ENCODE measurements at regions not wholly inside any gene's neighbourhood (a gene's known extent, or its start where the extent isn't known, plus 50 kb on each side); places are given as distances from the start of the nearest gene placed in this dataset.
"Not testable (repeated sequence)": the region's sequence is repeated elsewhere in the genome, so short reads cannot be mapped to it uniquely, and the experiment has no call there.

DNA sequence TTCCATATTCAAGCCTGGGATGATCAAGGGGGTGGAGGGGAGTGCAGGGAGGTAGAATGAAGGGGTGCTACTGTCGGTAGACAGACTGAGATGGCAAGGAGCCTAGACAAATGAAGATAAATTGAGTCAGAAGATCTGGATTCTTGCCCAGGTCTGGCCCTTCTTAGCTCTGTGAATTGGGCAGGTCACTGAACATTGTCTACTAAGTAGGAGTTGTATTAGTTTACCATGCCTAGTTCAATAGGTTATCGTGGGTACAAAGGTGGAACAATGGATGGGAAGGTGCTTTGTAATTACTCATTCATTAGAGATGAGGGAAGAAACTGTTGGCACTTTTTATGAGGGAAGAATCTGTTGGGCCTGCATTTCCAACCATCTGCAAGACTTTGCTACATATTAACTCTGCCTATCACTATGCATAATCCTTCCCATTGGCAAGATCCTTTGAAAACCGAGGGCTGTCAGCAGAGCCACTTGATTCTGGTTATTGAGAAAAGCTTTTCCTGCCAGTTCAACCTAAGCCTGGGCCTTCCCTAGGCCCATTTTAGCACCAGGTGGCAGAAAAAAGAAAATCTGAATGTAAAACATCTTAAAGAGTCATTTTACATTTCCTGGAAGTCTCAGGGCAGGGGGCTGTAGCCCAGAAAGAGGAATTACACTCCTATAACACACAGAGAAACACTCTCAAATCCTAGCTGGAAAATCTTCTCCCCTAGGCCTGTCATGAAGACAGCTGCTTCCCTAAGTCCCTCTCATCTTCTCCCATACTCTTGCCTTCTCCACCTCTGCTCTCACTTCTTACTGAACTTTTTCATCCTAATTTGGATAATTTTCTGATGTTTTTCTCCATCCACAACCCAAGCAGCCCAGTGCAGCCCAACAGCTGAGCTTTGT lies 103.5 kb downstream of the CD24 start:
- Histone ChIP-seq H3K4me3 (ENCODE audit: low read depth in 1 of 5, low read length in 5 of 5) (no peak overlapping the region), H3K36me3 (ENCODE audit: control insufficient read depth in 5 of 5, insufficient read depth in 5 of 5, low read length in 5 of 5) (no peaks in the 10 kb centered on the region), H3K27ac (ENCODE audit: low read depth, low read length) (no peak overlapping the region)

DNA sequence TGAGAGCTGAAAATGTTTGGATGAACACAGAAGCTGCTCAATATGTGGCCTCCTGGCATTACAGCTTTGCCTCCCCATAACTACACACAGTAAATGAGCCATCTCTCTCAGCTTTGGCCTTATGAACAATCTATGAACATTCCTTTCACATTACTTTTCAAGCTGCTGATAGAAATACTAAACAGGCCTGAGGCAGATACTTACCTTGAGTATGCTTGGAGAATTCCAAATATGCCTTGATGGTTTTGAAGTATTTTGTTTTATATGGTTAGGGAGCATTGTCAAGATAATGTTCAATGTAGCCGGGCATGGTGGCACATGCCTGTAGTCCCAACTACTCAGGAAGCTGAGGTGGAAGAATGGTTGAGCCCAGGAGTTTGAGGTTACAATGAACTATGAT lies 104.5 kb downstream of the CD24 start:
- no peaks in the 10 kb centered on the region for H3K4me1 ChIP-seq (ENCODE audit: control insufficient read depth in 5 of 5, insufficient read depth in 5 of 5, low read length in 5 of 5)
- H3K27me3 ChIP-seq (ENCODE audit: control insufficient read depth in 5 of 5, insufficient read depth in 4 of 5, low read length in 5 of 5) = no peaks in the 10 kb centered on the region
- H3K9ac ChIP-seq (ENCODE audit: low read length in 5 of 5) = no peak overlapping the region
- H3K9me3 ChIP-seq (ENCODE audit: control insufficient read depth in 5 of 5, low read length in 5 of 5) = peaks cover 0 to 7% (median 0%) of the 10 kb centered on the region in 5 donors
- no peak overlapping the region for H3K27ac ChIP-seq (ENCODE audit: low read depth, low read length)
- no peak overlapping the region for H3K4me3 ChIP-seq (ENCODE audit: low read depth in 1 of 5, low read length in 5 of 5)
- H3K36me3 ChIP-seq (ENCODE audit: control insufficient read depth in 5 of 5, insufficient read depth in 5 of 5, low read length in 5 of 5) = no peaks in the 10 kb centered on the region

More for the DNA sequence above, 103.5 kb downstream of the CD24 start:
- peaks cover 0 to 14% (median 0%) of the 10 kb centered on the region in 5 donors for H3K9me3 ChIP-seq (ENCODE audit: control insufficient read depth in 5 of 5, low read length in 5 of 5)
- H3K27me3 ChIP-seq (ENCODE audit: control insufficient read depth in 5 of 5, insufficient read depth in 4 of 5, low read length in 5 of 5) = no peaks in the 10 kb centered on the region
- H3K9ac ChIP-seq (ENCODE audit: low read length in 5 of 5) = no peak overlapping the region
- H3K4me1 ChIP-seq (ENCODE audit: control insufficient read depth in 5 of 5, insufficient read depth in 5 of 5, low read length in 5 of 5) = no peaks in the 10 kb centered on the region

DNA sequence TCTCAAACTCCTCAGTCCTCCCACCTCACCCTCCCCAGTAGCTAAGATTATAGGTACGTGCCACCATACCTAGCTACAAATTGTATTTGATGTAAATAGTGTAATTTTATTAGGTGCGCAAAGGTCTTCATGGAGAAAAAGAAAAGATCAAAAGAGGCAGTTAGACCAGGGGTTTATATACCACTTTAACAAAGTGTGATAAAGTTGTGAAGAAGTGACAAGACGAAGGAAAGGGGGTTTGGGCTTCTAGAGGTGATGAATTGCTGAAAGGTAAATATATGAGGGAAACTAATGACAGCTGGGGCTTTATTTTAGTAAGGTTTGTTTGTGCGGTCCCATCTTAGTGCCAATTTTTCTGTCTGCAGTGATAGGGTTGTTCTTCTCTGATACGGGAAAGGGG lies 105.3 kb downstream of the CD24 start:
- Histone ChIP-seq H3K9me3 (ENCODE audit: control insufficient read depth in 5 of 5, low read length in 5 of 5) (peaks cover 0 to 7% (median 0%) of the 10 kb centered on the region in 5 donors), H3K27ac (ENCODE audit: low read depth, low read length) (no peak overlapping the region), H3K9ac (ENCODE audit: low read length in 5 of 5) (no peak overlapping the region)

DNA sequence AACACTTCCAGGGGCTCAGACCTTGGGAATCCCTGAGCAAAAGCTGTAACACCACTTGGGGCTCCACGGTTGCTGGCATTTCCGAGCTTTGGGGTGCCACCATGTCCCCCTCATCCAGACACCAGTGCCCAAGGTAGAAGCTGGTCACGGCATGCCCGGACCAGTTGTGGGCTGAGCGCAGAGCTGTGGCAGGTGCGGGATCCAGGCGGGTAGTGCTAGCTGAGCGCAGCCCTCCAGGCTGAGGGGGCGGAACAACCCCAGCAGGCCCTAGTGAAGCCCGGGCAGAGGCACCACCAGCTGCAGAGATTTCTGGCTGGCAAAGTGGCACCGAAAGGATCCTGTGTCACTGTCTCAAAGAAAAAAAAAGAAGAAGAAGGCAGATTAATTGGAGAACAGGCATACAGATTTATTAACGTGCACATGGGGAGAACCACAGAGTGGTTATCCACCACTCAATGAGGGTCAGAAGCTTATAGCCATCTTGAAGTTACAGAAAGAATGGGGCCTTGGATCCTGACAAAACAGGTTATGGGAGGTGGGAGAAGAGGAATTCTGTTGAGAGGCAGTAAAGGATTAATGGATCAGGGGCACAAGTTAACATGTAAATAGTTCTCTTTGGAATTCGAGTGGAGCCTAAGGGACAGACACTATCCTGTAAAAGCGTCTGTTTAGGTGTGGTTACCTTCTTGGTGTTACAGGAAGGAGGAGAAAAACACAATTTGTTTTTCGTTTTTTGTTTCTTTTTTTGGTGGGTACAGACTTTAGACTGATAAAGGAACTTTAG lies 107.5 kb downstream of the CD24 start:
- Histone ChIP-seq H3K9me3 (ENCODE audit: control insufficient read depth in 5 of 5, low read length in 5 of 5) (peaks cover 0 to 7% (median 0%) of the 10 kb centered on the region in 5 donors), H3K27me3 (ENCODE audit: control insufficient read depth in 5 of 5, insufficient read depth in 4 of 5, low read length in 5 of 5) (no peaks in the 10 kb centered on the region), H3K4me3 (ENCODE audit: low read depth in 1 of 5, low read length in 5 of 5) (no peak overlapping the region), H3K9ac (ENCODE audit: low read length in 5 of 5) (no peak overlapping the region), H3K36me3 (ENCODE audit: control insufficient read depth in 5 of 5, insufficient read depth in 5 of 5, low read length in 5 of 5) (no peaks in the 10 kb centered on the region), H3K4me1 (ENCODE audit: control insufficient read depth in 5 of 5, insufficient read depth in 5 of 5, low read length in 5 of 5) (no peaks in the 10 kb centered on the region), H3K27ac (ENCODE audit: low read depth, low read length) (no peak overlapping the region)

More for the DNA sequence above, 105.3 kb downstream of the CD24 start:
- no peaks in the 10 kb centered on the region for H3K4me1 ChIP-seq (ENCODE audit: control insufficient read depth in 5 of 5, insufficient read depth in 5 of 5, low read length in 5 of 5)
- H3K4me3 ChIP-seq (ENCODE audit: low read depth in 1 of 5, low read length in 5 of 5) = no peak overlapping the region
- H3K36me3 ChIP-seq (ENCODE audit: control insufficient read depth in 5 of 5, insufficient read depth in 5 of 5, low read length in 5 of 5) = no peaks in the 10 kb centered on the region
- no peaks in the 10 kb centered on the region for H3K27me3 ChIP-seq (ENCODE audit: control insufficient read depth in 5 of 5, insufficient read depth in 4 of 5, low read length in 5 of 5)

DNA sequence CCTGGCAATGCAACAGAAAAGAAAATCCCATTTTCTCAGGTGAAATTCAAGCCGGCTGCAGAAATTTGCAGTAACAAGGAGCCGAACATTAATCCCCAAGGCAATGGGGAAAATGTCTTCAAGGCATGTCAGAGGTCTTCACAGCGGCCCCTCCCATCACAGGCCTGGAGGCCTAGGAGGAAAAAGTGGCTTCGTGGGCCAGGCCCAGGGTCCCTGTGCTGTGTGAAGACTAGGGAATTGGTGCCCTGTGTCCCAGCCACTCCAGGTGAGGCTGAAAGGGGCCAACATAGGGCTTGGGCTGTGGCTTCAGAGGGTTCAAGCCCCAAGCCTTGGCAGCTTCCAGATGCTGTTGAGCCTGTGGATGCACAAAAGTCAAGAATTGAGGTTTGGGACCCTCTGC lies 111.7 kb downstream of the CD24 start:
- Histone ChIP-seq H3K27ac (ENCODE audit: low read depth, low read length) (no peak overlapping the region), H3K36me3 (ENCODE audit: control insufficient read depth in 5 of 5, insufficient read depth in 5 of 5, low read length in 5 of 5) (no peaks in the 10 kb centered on the region), H3K9me3 (ENCODE audit: control insufficient read depth in 5 of 5, low read length in 5 of 5) (peaks cover 0 to 3% (median 0%) of the 10 kb centered on the region in 5 donors), H3K9ac (ENCODE audit: low read length in 5 of 5) (no peak overlapping the region), H3K4me3 (ENCODE audit: low read depth in 1 of 5, low read length in 5 of 5) (no peak overlapping the region), H3K27me3 (ENCODE audit: control insufficient read depth in 5 of 5, insufficient read depth in 4 of 5, low read length in 5 of 5) (no peaks in the 10 kb centered on the region), H3K4me1 (ENCODE audit: control insufficient read depth in 5 of 5, insufficient read depth in 5 of 5, low read length in 5 of 5) (no peaks in the 10 kb centered on the region)

DNA sequence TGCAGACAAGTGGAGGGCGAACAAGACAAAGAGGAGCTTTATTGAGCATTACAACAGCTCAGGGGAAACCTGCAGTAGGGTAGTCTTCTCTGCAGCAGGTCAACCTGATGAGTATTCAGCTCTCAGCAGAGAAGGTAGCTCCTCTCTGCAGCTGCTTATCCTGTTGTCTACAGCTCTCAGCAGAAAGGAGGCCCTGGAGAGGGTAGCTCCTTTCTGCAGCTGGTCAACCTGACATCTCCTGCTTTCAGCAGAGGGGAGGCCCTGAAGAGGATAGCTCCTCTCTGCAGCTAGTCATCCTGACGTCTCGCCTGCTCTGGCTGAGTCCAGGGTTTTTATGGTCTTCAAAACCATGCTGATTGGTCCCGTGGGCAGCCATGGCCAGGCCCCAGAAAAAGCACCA lies 113.6 kb downstream of the CD24 start:
- H3K27me3 ChIP-seq (ENCODE audit: control insufficient read depth in 5 of 5, insufficient read depth in 4 of 5, low read length in 5 of 5) = no peaks in the 10 kb centered on the region
- no peaks in the 10 kb centered on the region for H3K9me3 ChIP-seq (ENCODE audit: control insufficient read depth in 5 of 5, low read length in 5 of 5)
- no peak overlapping the region for H3K4me3 ChIP-seq (ENCODE audit: low read depth in 1 of 5, low read length in 5 of 5)
- no peaks in the 10 kb centered on the region for H3K4me1 ChIP-seq (ENCODE audit: control insufficient read depth in 5 of 5, insufficient read depth in 5 of 5, low read length in 5 of 5)
- no peak overlapping the region for H3K9ac ChIP-seq (ENCODE audit: low read length in 5 of 5)
- H3K36me3 ChIP-seq (ENCODE audit: control insufficient read depth in 5 of 5, insufficient read depth in 5 of 5, low read length in 5 of 5) = no peaks in the 10 kb centered on the region
- no peak overlapping the region for H3K27ac ChIP-seq (ENCODE audit: low read depth, low read length)

DNA sequence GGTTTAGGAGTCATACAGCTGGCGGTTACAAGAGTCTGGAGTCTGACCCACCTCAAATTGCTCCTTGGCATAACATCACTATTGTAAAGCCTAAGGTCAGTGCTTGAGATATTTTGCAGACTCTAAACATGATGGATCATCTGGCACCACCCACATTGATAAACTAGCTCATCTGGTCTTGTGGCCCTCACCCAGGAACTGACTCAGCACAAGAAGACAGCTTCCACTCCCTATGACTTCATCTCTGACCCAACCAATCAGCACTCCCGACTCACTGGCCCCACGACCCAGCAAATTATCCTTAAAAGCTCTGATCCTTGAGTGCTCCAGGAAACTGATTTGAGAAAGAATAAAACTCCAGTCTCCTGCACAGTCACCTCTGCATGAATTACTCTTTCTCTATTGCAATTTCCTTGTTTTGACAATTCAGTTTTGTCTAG lies 115.9 kb downstream of the CD24 start:
- Histone ChIP-seq H3K27me3 (ENCODE audit: control insufficient read depth in 5 of 5, insufficient read depth in 4 of 5, low read length in 5 of 5) (no peaks in the 10 kb centered on the region), H3K4me3 (ENCODE audit: low read depth in 1 of 5, low read length in 5 of 5) (no peak overlapping the region), H3K9ac (ENCODE audit: low read length in 5 of 5) (no peak overlapping the region), H3K36me3 (ENCODE audit: control insufficient read depth in 5 of 5, insufficient read depth in 5 of 5, low read length in 5 of 5) (no peaks in the 10 kb centered on the region), H3K9me3 (ENCODE audit: control insufficient read depth in 5 of 5, low read length in 5 of 5) (no peaks in the 10 kb centered on the region), H3K27ac (ENCODE audit: low read depth, low read length) (no peak overlapping the region), H3K4me1 (ENCODE audit: control insufficient read depth in 5 of 5, insufficient read depth in 5 of 5, low read length in 5 of 5) (peaks cover 0 to 6% (median 0%) of the 10 kb centered on the region in 5 donors)

DNA sequence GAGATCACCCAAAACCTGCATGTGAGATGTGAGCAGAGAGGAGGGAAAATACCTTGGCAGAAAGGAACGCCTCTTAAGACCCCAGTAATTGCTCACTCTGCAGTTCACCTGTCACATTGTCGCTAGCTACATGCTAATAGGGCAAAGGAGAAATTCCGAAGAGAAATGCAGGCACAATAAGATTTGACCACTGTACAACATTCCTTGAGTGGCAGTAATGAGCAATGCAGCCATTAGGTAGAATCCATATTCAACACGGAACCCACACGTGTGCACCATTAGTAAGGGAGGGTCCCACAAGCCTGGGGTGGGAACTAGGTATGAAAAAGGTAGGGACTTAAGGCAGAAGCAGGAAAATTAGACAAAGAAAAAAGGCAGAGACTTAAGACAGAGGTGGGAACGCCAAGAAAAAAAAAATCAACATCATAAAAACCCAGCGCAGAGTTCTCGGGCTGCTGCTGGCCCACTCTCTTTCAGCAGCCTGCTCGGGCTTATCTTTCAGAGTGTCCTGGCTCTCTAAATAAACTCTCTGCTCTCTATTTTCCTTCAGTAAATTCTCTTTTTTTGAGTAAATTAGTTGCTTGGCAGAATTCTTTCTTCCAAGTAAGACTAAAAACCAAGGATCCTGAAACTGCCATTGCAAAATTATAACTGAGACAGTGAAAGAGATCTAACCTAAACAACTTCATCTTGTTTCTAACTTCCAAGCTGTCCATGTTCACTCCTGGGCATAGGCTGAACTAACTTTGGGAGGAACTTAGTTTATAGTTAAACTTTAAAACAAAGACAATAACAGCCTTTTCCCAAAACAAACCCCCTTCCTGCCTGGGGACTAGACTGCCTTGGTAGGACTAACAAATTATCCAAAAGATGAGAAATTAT lies 116.5 kb downstream of the CD24 start:
- Histone ChIP-seq H3K27me3 (ENCODE audit: control insufficient read depth in 5 of 5, insufficient read depth in 4 of 5, low read length in 5 of 5) (no peaks in the 10 kb centered on the region), H3K4me1 (ENCODE audit: control insufficient read depth in 5 of 5, insufficient read depth in 5 of 5, low read length in 5 of 5) (peaks cover 0 to 6% (median 0%) of the 10 kb centered on the region in 5 donors), H3K4me3 (ENCODE audit: low read depth in 1 of 5, low read length in 5 of 5) (no peak overlapping the region), H3K9me3 (ENCODE audit: control insufficient read depth in 5 of 5, low read length in 5 of 5) (no peaks in the 10 kb centered on the region), H3K9ac (ENCODE audit: low read length in 5 of 5) (no peak overlapping the region), H3K36me3 (ENCODE audit: control insufficient read depth in 5 of 5, insufficient read depth in 5 of 5, low read length in 5 of 5) (no peaks in the 10 kb centered on the region), H3K27ac (ENCODE audit: low read depth, low read length) (peak overlapping the region; percentile 30)

DNA sequence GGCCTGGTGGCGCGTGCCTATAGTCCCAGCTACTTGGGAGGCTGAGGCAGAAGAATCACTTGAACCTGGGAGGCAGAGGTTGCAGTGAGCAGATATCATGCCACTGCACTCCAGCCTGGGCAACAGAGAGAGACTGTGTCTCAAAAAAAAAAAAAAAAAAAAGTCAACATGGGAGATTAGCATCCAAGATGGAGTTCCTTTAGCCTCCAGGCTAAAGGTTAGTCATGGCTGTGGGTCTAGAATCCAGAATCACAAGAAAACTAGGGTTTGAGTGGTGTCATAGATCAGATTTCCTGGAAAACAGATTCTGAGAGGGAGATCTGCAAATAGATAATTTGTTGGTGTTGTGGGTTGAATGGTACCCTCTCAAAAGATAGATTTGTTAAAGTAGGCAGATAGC lies 117.2 kb downstream of the CD24 start:
- H3K9ac ChIP-seq (ENCODE audit: low read length in 5 of 5); H3K27me3 ChIP-seq (ENCODE audit: control insufficient read depth in 5 of 5, insufficient read depth in 4 of 5, low read length in 5 of 5); H3K36me3 ChIP-seq (ENCODE audit: control insufficient read depth in 5 of 5, insufficient read depth in 5 of 5, low read length in 5 of 5); H3K4me1 ChIP-seq (ENCODE audit: control insufficient read depth in 5 of 5, insufficient read depth in 5 of 5, low read length in 5 of 5); H3K9me3 ChIP-seq (ENCODE audit: control insufficient read depth in 5 of 5, low read length in 5 of 5); H3K27ac ChIP-seq (ENCODE audit: low read depth, low read length); H3K4me3 ChIP-seq (ENCODE audit: low read depth in 1 of 5, low read length in 5 of 5): not testable (repeated sequence)

Data from subcutaneous abdominal adipose tissue (tissue), 5 donors.